SK-N-MC (cell line): ENCODE measurements at regions not wholly inside any gene's neighbourhood (a gene's known extent, or its start where the extent isn't known, plus 50 kb on each side); places are given as distances from the start of the nearest gene placed in this dataset.

Experiments
- EZH2 ChIP-seq: fragments of 200-600 bp; sonication (generic); IDR thresholded peaks from one replicate; pipeline ENCODE4 v1.6.1; 2017; ENCODE audit warnings: antibody characterized with exemption
- FOXP2 ChIP-seq: optimal IDR thresholded peaks from 2 replicates; pipeline ENCODE3; 2011; ENCODE audit warnings: mild to moderate bottlenecking, moderate library complexity; ENCODE audit not compliant: insufficient read depth; ENCODE audit errors: extremely low read length, control extremely low read depth
- POLR2AphosphoS5 ChIP-seq: IDR thresholded peaks from 2 replicates; pipeline ENCODE4 v1.6.1; 2012; ENCODE audit warnings: mild to moderate bottlenecking, low read depth, low read length, borderline replicate concordance

DNA sequence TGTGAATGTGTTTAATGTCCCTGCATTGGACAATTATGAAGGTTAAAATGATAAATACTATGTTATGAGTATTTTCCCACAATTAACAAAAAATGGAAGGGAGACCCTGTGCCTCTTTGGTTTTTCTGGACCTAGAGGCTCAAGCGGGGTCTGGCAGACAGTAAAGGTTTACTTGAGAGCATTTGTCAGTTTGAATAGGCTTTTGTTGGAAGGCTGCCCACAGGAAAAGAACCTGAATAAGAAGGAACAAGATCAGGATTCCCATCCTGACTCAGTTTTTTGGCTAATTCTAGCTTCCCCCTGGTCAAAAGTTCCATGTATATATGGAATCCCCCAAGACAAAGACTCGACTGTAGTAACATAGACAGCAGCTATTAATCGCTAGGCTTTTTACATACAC lies 150.9 kb upstream of the JUN start:
- TF ChIP-seq POLR2AphosphoS5, result no peak
- TF ChIP-seq EZH2, result no peak
- no peak for TF ChIP-seq FOXP2
